Cardiac fibroblast (primary cell): ENCODE measurements at regions not wholly inside any gene's neighbourhood (a gene's known extent, or its start where the extent isn't known, plus 50 kb on each side); places are given as distances from the start of the nearest gene placed in this dataset.
"Not testable (repeated sequence)": the region's sequence is repeated elsewhere in the genome, so short reads cannot be mapped to it uniquely, and the experiment has no call there.

Experiments
- DNase-seq, 2 donors: peaks; one replicate each; pipeline versions ENCODE4 v3.0.0 to v3.0.0-alpha.2; 2010; ENCODE audit warnings: low read depth in 2 of 2
- H3K4me3 ChIP-seq, 2 donors: replicated peaks in 1 of 2; 1 replicate in 1 of 2; 2 replicates in 1 of 2; pipeline ENCODE4 v1.5.1; 2011; ENCODE audit warnings: low read depth in 2 of 2, low read length in 2 of 2, mild to moderate bottlenecking in 2 of 2, moderate library complexity in 1 of 2
- CTCF ChIP-seq: IDR thresholded peaks from one replicate; pipeline ENCODE4 v1.5.1; 2011; ENCODE audit warnings: low read depth, mild to moderate bottlenecking, low read length, inconsistent platforms

GRCh38 chr10:70986623-70986950 is 98.2 kb upstream of the PCBD1 start:
- no peak for TF ChIP-seq CTCF
- DNase-seq, result no peak
- H3K4me3 ChIP-seq, result no peak overlapping the region

- no peak for DNase-seq
- no peak for TF ChIP-seq CTCF
- no peak overlapping the region for H3K4me3 ChIP-seq
Measured at GRCh38 chr10:70987396-70988130, 99.2 kb upstream of the PCBD1 start.

- H3K4me3 ChIP-seq, DNase-seq: not testable (repeated sequence)
Measured at GRCh38 chr10:70990156-70990555, 101.8 kb upstream of the PCBD1 start.

- no peak for DNase-seq
- no peak for TF ChIP-seq CTCF
Measured at GRCh38 chr10:70990681-70991080, 102.3 kb upstream of the PCBD1 start.

GRCh38 chr10:70991140-70992124 is 103.1 kb upstream of the PCBD1 start:
- no peak overlapping the region for H3K4me3 ChIP-seq
- no peak for TF ChIP-seq CTCF
- DNase-seq, result no peak

More at GRCh38 chr10:70990681-70991080, 102.3 kb upstream of the PCBD1 start:
- no peak overlapping the region for H3K4me3 ChIP-seq

- no peak for TF ChIP-seq CTCF
- no peak for DNase-seq
- H3K4me3 ChIP-seq, result no peak overlapping the region
Measured at GRCh38 chr10:70992436-70992835, 104.1 kb upstream of the PCBD1 start.

- H3K4me3 ChIP-seq, result no peak overlapping the region
Measured at GRCh38 chr10:70993051-70993450, 104.7 kb upstream of the PCBD1 start.

More at GRCh38 chr10:70993051-70993450, 104.7 kb upstream of the PCBD1 start:
- TF ChIP-seq CTCF, result no peak
- no peak for DNase-seq
